Fibroblast of villous mesenchyme (primary cell): ENCODE measurements at regions not wholly inside any gene's neighbourhood (a gene's known extent, or its start where the extent isn't known, plus 50 kb on each side); places are given as distances from the start of the nearest gene placed in this dataset.

Experiments
- DNase-seq: peaks from one replicate; pipeline ENCODE4 v3.0.0-alpha.2; 2010; ENCODE audit warnings: low read depth
- H3K4me3 ChIP-seq: 2 replicates; pipeline ENCODE4 v1.5.1; 2011; ENCODE audit warnings: low read depth, mild to moderate bottlenecking, low read length
- TF ChIP-seq, protein P1 (sequence below): IDR thresholded peaks from 2 replicates; pipeline ENCODE4 v1.5.1; 2012; ENCODE audit warnings: low read depth, mild to moderate bottlenecking, low read length; ENCODE audit not compliant: insufficient read depth

DNA sequence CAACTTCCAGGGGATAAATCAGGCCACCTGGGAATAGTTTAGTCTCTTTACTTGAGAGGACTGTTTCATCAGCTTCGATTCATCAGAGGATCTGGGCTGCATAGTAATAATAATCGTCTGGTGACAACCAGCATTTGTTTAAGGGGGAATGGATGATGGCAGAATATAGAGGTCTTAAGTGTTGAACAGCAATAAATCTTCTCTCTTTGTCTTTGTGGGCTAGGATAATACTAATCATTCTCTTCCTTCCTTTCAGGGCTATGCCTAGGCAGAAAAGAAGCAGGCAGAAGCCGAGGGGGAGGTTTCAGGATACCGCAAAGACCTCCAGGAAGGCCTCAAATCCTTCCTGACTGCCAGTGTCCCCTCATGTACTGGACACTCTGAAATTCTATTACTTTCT lies 150.4 kb upstream of the GAREM1 start:
- H3K4me3 ChIP-seq: no peak overlapping the region
- TF ChIP-seq, protein P1, sequence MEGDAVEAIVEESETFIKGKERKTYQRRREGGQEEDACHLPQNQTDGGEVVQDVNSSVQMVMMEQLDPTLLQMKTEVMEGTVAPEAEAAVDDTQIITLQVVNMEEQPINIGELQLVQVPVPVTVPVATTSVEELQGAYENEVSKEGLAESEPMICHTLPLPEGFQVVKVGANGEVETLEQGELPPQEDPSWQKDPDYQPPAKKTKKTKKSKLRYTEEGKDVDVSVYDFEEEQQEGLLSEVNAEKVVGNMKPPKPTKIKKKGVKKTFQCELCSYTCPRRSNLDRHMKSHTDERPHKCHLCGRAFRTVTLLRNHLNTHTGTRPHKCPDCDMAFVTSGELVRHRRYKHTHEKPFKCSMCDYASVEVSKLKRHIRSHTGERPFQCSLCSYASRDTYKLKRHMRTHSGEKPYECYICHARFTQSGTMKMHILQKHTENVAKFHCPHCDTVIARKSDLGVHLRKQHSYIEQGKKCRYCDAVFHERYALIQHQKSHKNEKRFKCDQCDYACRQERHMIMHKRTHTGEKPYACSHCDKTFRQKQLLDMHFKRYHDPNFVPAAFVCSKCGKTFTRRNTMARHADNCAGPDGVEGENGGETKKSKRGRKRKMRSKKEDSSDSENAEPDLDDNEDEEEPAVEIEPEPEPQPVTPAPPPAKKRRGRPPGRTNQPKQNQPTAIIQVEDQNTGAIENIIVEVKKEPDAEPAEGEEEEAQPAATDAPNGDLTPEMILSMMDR: no peak
- no peak for DNase-seq

DNA sequence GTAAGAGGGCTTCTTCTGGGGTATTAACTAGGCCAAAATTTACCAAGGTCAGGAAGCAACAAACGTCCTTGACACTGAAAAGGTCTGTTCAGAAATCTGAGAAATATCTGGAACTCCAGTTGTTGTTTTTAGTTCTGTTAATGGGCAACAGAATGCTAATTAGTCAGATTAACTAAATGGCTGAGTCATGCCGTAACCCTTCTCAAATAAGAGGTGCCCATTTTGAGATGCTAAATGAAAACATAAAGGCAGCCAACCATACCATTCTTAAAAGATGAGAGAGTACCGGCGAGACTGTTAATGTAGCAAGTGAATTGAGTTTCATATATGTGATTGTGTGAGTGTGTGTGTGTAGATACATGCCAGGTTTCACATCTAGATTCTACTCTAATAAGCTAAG lies 147.9 kb upstream of the GAREM1 start:
- no peak for DNase-seq
- H3K4me3 ChIP-seq: no peak overlapping the region
- TF ChIP-seq, protein P1: no peak

DNA sequence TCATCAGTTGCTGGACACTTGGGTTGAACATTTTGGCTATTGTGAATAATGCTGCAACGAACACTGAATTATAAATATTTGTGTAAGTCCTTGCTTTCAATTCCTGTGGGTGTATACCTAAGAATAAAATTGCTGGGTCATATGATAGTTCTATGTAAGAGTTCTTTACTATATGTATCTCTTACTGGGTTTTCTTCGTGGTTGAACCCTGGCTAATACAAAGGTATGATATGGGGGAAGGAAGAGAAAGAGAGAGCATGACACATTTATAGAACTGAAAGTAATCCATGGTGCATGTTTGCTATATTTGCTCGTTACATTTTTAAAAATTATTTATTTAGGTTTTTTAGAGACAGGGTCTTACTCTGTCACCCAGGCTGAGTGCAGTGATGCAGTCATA lies 143.1 kb upstream of the GAREM1 start:
- TF ChIP-seq, protein P1: no peak
- no peak for DNase-seq
- H3K4me3 ChIP-seq: no peak overlapping the region

DNA sequence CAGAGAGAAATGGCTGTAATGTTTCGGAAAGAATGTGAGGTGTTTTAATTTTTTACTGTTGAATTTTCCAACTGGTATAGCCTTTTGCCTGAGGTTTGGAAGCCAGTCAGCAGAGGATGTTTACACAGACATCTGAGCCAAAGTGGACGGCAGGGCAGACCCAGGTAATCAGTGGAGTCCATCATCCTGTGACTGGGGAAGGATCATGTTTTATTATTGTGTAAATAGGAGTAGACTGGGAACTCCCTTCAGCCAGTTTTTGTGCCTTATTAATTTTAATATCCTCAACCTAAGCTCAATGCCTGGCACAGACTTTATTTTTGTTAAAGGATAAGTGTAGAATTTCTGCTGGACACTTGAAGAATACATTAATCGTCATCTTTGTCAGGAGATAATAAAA lies 142.0 kb upstream of the GAREM1 start:
- TF ChIP-seq, protein P1: no peak
- DNase-seq: no peak
- no peak overlapping the region for H3K4me3 ChIP-seq

DNA sequence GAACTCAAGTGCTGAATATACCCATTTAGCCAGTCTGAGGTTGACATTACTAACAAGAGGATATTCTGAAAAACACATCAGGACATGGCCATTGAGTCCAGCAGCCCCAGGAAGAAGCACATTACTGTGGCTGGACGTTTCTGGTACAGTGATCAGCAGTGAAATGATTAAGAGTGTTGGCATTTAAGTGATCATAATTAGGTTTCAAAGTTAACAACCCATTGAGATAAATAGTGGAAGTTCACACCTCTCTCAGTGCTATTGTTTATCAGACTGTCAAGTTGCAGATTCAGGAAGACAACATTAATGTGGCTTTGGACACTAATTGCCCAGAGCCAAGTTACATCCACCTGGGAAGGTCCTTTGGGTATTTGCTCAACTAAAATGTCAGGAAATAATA lies 139.5 kb upstream of the GAREM1 start:
- no peak for DNase-seq

DNA sequence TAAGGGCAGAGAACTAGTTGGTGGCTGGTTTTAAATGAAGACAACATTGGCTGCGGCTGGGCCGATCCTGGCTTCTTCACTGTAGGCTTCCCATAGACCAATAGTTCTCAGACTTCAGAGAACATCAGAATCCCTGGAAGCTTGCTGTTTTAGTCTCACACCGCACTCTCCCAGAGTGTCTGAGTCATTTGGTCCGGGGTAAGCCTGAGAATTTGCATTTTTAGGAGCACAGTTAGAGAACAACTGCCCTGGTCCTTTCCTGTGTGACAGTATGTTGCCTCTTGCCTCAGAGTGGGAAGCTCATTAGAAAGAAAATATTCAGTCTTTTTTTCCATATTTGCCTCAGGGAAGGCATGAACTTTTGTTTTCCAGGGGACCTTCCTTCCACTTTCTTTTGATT lies 137.1 kb upstream of the GAREM1 start:
- TF ChIP-seq, protein P1: no peak
- no peak for DNase-seq
- H3K4me3 ChIP-seq: no peak overlapping the region

More for the DNA sequence above, 139.5 kb upstream of the GAREM1 start:
- no peak overlapping the region for H3K4me3 ChIP-seq
- TF ChIP-seq, protein P1: no peak

DNA sequence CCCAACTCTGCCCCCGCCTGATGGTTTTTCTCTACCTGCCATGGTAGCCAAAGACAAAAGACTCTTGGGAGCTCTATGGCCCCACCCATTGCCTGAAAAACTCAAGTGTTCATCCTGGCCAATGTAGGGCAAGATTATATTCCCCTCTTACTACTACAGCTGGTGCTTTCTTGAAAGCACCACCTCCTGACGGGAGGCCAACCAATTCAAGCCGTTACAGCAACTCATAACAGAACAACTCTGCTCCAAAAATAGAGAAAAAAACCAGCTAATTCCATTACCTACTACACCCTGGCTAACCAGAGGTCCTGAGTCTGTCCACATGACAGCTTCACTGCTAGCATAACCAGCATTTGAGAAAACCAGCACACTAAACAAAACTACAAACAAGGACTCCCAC lies 127.5 kb upstream of the GAREM1 start:
- no peak for DNase-seq
- H3K4me3 ChIP-seq: no peak overlapping the region
- TF ChIP-seq, protein P1: no peak
